IMR-90 (cell line): ENCODE measurements at regions not wholly inside any gene's neighbourhood (a gene's known extent, or its start where the extent isn't known, plus 50 kb on each side); places are given as distances from the start of the nearest gene placed in this dataset.

Experiments used
- ATAC-seq: fragments of 200-7000 bp; cut with Tn5 transposase; 2 replicates; pipeline ENCODE4 v1.9.1; 2020; ENCODE audit warnings: low read depth, mild to moderate bottlenecking, moderate library complexity
- BruUV-seq: library from RNA; stranded (reverse); fragments of 400-500 nt; replicated peaks from 2 replicates; lab custom pipeline; 2021; lab: Mats Ljungman, UMichigan
- CTCF ChIA-PET: fragments of 300-600 bp; formaldehyde crosslinking; extraction: SDS; loops from one replicate; lab custom pipeline; 2021; ENCODE audit warnings: antibody characterized with exemption; lab: Yijun Ruan, JAX
- POLR2A ChIA-PET: fragments of 300-600 bp; sonication (Branson Sonifier 250); formaldehyde crosslinking; loops from one replicate; lab custom pipeline; 2022; ENCODE audit warnings: antibody characterized with exemption; ENCODE audit not compliant: unreplicated experiment; lab: Charles Lee
- DNase-seq: peaks from one replicate; pipeline ENCODE4 v3.0.0; 2013
- H2AFZ ChIP-seq: replicated peaks from 2 replicates; pipeline ENCODE3; 2013; ENCODE audit warnings: low read length, mild to moderate bottlenecking; ENCODE audit not compliant: poor library complexity
- H2AK5ac ChIP-seq: 2 replicates; pipeline ENCODE4 v1.6.1; 2013; ENCODE audit warnings: low read depth, low read length, inconsistent platforms
- H2AK9ac ChIP-seq: replicated peaks from 2 replicates; pipeline ENCODE3; 2013; ENCODE audit warnings: mild to moderate bottlenecking, low read depth, low read length, moderate library complexity; ENCODE audit not compliant: poor library complexity
- H2BK120ac ChIP-seq: 2 replicates; pipeline ENCODE4 v1.6.1; 2013; ENCODE audit warnings: low read depth, low read length, inconsistent platforms
- H2BK15ac ChIP-seq: 3 replicates; pipeline ENCODE4 v1.6.1; 2013; ENCODE audit warnings: low read depth, low read length, inconsistent platforms
- H2BK20ac ChIP-seq: 2 replicates; pipeline ENCODE4 v1.6.1; 2013; ENCODE audit warnings: low read depth, mild to moderate bottlenecking, inconsistent platforms, low read length, moderate library complexity
- H2BK5ac ChIP-seq: 2 replicates; pipeline ENCODE4 v1.6.1; 2013; ENCODE audit warnings: mild to moderate bottlenecking, low read depth, low read length, inconsistent platforms; ENCODE audit not compliant: poor library complexity, severe bottlenecking
- H3K14ac ChIP-seq: replicated peaks from 2 replicates; pipeline ENCODE4 v1.6.1; 2013; ENCODE audit warnings: low read depth, low read length, inconsistent platforms
- H3K18ac ChIP-seq: 2 replicates; pipeline ENCODE4 v1.6.1; 2013; ENCODE audit warnings: low read depth, low read length, control low read depth
- H3K23ac ChIP-seq: 2 replicates; pipeline ENCODE4 v1.6.1; 2013; ENCODE audit warnings: low read depth, low read length, inconsistent platforms
- H3K27ac ChIP-seq: 2 replicates; pipeline ENCODE4 v1.5.1; 2013; ENCODE audit warnings: mild to moderate bottlenecking, control low read depth, low read length; ENCODE audit not compliant: insufficient read depth
- H3K27me3 ChIP-seq: 2 replicates; pipeline ENCODE4 v1.6.1; 2013; ENCODE audit warnings: low read length; ENCODE audit not compliant: control insufficient read depth, insufficient read depth
- H3K36me3 ChIP-seq: 2 replicates; pipeline ENCODE4 v1.6.1; 2013; ENCODE audit warnings: low read length, mixed read lengths; ENCODE audit not compliant: control insufficient read depth, insufficient read depth
- H3K4ac ChIP-seq: 2 replicates; pipeline ENCODE4 v1.6.1; 2013; ENCODE audit warnings: low read depth, low read length, inconsistent platforms
- H3K4me1 ChIP-seq: 2 replicates; pipeline ENCODE4 v1.6.1; 2013; ENCODE audit warnings: low read length, mixed read lengths; ENCODE audit not compliant: control insufficient read depth, insufficient read depth
- H3K4me2 ChIP-seq: 2 replicates; pipeline ENCODE4 v1.6.1; 2013; ENCODE audit warnings: low read depth, mild to moderate bottlenecking, control low read depth, low read length, moderate library complexity
- H3K4me3 ChIP-seq: 2 replicates; pipeline ENCODE4 v1.5.1; 2013; ENCODE audit warnings: low read depth, mild to moderate bottlenecking, control low read depth, low read length, moderate library complexity; ENCODE audit not compliant: insufficient read depth
- H3K56ac ChIP-seq: 2 replicates; pipeline ENCODE4 v1.6.1; 2013; ENCODE audit warnings: low read length, inconsistent platforms; ENCODE audit not compliant: insufficient read depth; ENCODE audit errors: extremely low read depth
- H3K79me1 ChIP-seq, 2 experiments: 2 replicates each; pipeline ENCODE4 v1.6.1; 2013; ENCODE audit warnings: low read length in 2 of 2, inconsistent platforms in 1 of 2, low read depth in 1 of 2
- H3K9ac ChIP-seq: 2 replicates; pipeline ENCODE4 v1.6.1; 2013; ENCODE audit warnings: low read depth, low read length, control low read depth
- H3K9me1 ChIP-seq: 2 replicates; pipeline ENCODE4 v1.6.1; 2013; ENCODE audit warnings: low read length, inconsistent platforms; ENCODE audit not compliant: insufficient read depth
- H3K9me3 ChIP-seq: 2 replicates; pipeline ENCODE4 v1.6.1; 2013; ENCODE audit warnings: low read length; ENCODE audit not compliant: control insufficient read depth, insufficient read depth
- H4K20me1 ChIP-seq: 2 replicates; pipeline ENCODE4 v1.6.1; 2013; ENCODE audit warnings: low read length, inconsistent platforms; ENCODE audit not compliant: insufficient read depth
- H4K5ac ChIP-seq: 2 replicates; pipeline ENCODE4 v1.6.1; 2013; ENCODE audit warnings: mild to moderate bottlenecking, low read depth, low read length, control low read depth
- H4K8ac ChIP-seq, 2 experiments: 2 replicates each; pipeline ENCODE4 v1.6.1; 2013; ENCODE audit warnings: low read depth in 2 of 2, low read length in 2 of 2, control low read depth in 1 of 2, inconsistent platforms in 1 of 2
- H4K91ac ChIP-seq: 2 replicates; pipeline ENCODE4 v1.6.1; 2013; ENCODE audit warnings: low read depth, low read length, inconsistent platforms; ENCODE audit not compliant: insufficient read depth
- CEBPB ChIP-seq: IDR thresholded peaks from 2 replicates; pipeline ENCODE4 v1.6.1; 2012; ENCODE audit warnings: low read depth, low read length, improper control_type of control experiment
- MAFK ChIP-seq: IDR thresholded peaks from 2 replicates; pipeline ENCODE4 v1.6.1; 2012; ENCODE audit warnings: low read depth, low read length, improper control_type of control experiment
- MAZ ChIP-seq: IDR thresholded peaks from 2 replicates; pipeline ENCODE4 v1.6.1; 2012; ENCODE audit warnings: low read depth, mild to moderate bottlenecking, low read length, improper control_type of control experiment, moderate library complexity, borderline replicate concordance
- POLR2A ChIP-seq: IDR thresholded peaks from 2 replicates; pipeline ENCODE4 v1.6.1; 2012; ENCODE audit warnings: mild to moderate bottlenecking, low read depth, low read length
- RFX5 ChIP-seq: IDR thresholded peaks from 2 replicates; pipeline ENCODE4 v1.8.0; 2012; ENCODE audit warnings: low read depth, mild to moderate bottlenecking, low read length, moderate library complexity
- SMC3 ChIP-seq: fragments of 150-350 bp; IDR thresholded peaks from 2 replicates; pipeline ENCODE4 v1.6.1; 2016; ENCODE audit warnings: low read depth, mild to moderate bottlenecking, antibody characterized with exemption, low read length, moderate library complexity
- WGBS, 2 experiments: methylation state at CpG; one replicate each; pipeline versions ENCODE4 v1.1.5 to v1.1.7; 2013; ENCODE audit warnings: missing lambda C conversion rate in 2 of 2; ENCODE audit not compliant: insufficient read length in 1 of 2; ENCODE audit errors: extremely low coverage in 2 of 2; 5-methylcytosine and 5-hydroxymethylcytosine counted together
- dilution Hi-C: fragments of 300-500 bp; cut with HindIII; formaldehyde crosslinking; loops from one replicate; pipeline ENCODE4 v1.14.3; 2018; ENCODE audit warnings: low sequenced_read_pairs; ENCODE audit not compliant: unreplicated experiment
- in situ Hi-C: fragments of 300-500 bp; cut with MboI; formaldehyde crosslinking; loops from 3 replicates; pipeline ENCODE4 v1.14.3; 2019; ENCODE audit warnings: low sequenced_read_pairs, inconsistent platforms, mixed read lengths
- intact Hi-C: fragments of 100-400 bp; cut with micrococcal nuclease; formaldehyde crosslinking; loops from 2 replicates; pipeline ENCODE4 v1.10.0; 2022
- TF ChIP-seq, protein P1 (sequence below): fragments of 150-350 bp; IDR thresholded peaks from 2 replicates; pipeline ENCODE4 v1.6.1; 2017; ENCODE audit warnings: mild to moderate bottlenecking, antibody characterized with exemption, low read length, low read depth
- TF ChIP-seq, protein P2 (sequence below): fragments of 150-350 bp; IDR thresholded peaks from 2 replicates; pipeline ENCODE4 v1.6.1; 2016; ENCODE audit warnings: low read depth, mild to moderate bottlenecking, low read length, moderate library complexity, borderline replicate concordance
- TF ChIP-seq, protein P3 (sequence below): conservative IDR thresholded peaks from 2 replicates; pipeline ENCODE4 v1.5.1; 2012; ENCODE audit warnings: mild to moderate bottlenecking, low read depth, low read length, improper control_type of control experiment

DNA sequence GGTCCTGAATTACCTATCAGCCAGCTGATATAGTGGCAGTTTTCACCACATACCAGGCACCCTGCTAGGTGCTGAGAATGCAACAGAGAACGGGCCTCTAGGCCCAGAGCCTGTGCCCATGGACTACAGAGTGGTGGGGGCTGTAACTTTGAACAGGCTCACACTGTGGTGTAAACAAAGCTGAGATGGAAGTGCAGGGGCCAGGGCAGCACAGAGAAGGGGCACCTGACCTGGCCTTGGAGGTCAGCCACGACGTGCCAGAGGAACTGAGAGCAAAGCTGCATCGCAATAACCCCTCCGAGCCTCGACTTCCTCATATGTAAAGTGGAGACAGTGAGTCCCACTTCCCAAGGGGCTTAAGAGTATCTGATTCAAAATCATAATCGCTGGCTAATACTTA is 105.8 kb downstream of the MAFB start:
- DNase-seq (no peak), ATAC-seq (no peak)
- Histone ChIP-seq H4K91ac (no peak overlapping the region), H3K4me1 (no peaks in the 10 kb centered on the region), H2AK5ac (no peak overlapping the region), H3K4me2 (no peak overlapping the region), H4K5ac (no peak overlapping the region), H2BK15ac (no peak overlapping the region), H3K9me3 (no peaks in the 10 kb centered on the region), H3K27me3 (no peaks in the 10 kb centered on the region; the same call in 1 of the 2 replicates), H3K18ac (no peak overlapping the region), H3K4me3 (no peak overlapping the region), H3K79me1 (no peaks in the 10 kb centered on the region), H3K14ac (no peak overlapping the region), H3K27ac (no peak overlapping the region), H2AK9ac (no peak overlapping the region), H2BK20ac (no peak overlapping the region), H2BK5ac (no peak overlapping the region), H3K56ac (no peak overlapping the region), H3K23ac (no peak overlapping the region), H3K9ac (no peak overlapping the region), H4K8ac (no peak overlapping the region), H2BK120ac (no peak overlapping the region), H4K20me1 (no peaks in the 10 kb centered on the region), H2AFZ (no peak overlapping the region), H3K9me1 (no peaks in the 10 kb centered on the region), H3K36me3 (no peaks in the 10 kb centered on the region), H3K4ac (no peak overlapping the region)
- TF ChIP-seq RFX5 (no peak), POLR2A (no peak), CEBPB (no peak), SMC3 (no peak), MAZ (no peak), MAFK (no peak)
- TF ChIP-seq, protein P1, sequence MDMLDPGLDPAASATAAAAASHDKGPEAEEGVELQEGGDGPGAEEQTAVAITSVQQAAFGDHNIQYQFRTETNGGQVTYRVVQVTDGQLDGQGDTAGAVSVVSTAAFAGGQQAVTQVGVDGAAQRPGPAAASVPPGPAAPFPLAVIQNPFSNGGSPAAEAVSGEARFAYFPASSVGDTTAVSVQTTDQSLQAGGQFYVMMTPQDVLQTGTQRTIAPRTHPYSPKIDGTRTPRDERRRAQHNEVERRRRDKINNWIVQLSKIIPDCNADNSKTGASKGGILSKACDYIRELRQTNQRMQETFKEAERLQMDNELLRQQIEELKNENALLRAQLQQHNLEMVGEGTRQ, result no peak
- TF ChIP-seq, protein P2, sequence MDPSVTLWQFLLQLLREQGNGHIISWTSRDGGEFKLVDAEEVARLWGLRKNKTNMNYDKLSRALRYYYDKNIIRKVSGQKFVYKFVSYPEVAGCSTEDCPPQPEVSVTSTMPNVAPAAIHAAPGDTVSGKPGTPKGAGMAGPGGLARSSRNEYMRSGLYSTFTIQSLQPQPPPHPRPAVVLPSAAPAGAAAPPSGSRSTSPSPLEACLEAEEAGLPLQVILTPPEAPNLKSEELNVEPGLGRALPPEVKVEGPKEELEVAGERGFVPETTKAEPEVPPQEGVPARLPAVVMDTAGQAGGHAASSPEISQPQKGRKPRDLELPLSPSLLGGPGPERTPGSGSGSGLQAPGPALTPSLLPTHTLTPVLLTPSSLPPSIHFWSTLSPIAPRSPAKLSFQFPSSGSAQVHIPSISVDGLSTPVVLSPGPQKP, result no peak
- TF ChIP-seq, protein P3, sequence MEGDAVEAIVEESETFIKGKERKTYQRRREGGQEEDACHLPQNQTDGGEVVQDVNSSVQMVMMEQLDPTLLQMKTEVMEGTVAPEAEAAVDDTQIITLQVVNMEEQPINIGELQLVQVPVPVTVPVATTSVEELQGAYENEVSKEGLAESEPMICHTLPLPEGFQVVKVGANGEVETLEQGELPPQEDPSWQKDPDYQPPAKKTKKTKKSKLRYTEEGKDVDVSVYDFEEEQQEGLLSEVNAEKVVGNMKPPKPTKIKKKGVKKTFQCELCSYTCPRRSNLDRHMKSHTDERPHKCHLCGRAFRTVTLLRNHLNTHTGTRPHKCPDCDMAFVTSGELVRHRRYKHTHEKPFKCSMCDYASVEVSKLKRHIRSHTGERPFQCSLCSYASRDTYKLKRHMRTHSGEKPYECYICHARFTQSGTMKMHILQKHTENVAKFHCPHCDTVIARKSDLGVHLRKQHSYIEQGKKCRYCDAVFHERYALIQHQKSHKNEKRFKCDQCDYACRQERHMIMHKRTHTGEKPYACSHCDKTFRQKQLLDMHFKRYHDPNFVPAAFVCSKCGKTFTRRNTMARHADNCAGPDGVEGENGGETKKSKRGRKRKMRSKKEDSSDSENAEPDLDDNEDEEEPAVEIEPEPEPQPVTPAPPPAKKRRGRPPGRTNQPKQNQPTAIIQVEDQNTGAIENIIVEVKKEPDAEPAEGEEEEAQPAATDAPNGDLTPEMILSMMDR, result no peak
- ChIA-PET CTCF (no interaction called here), POLR2A (no interaction called here)
- BruUV-seq, result no TSS peak
- no CpG with 5 or more reads among the region's 7 CpGs for WGBS, 2 experiments
- dilution Hi-C loops (no loop called here), in situ Hi-C loops (no loop called here), intact Hi-C loops (no loop called here)
